Ovary (tissue), 7 donors: ENCODE measurements at regions not wholly inside any gene's neighbourhood (a gene's known extent, or its start where the extent isn't known, plus 50 kb on each side); places are given as distances from the start of the nearest gene placed in this dataset.

Source experiments
- DNase-seq, 5 donors: peaks; one replicate each; pipeline ENCODE4 v3.0.0-alpha.2; 2019 to 2020
- H3K27ac ChIP-seq, 2 donors: fragments of 200-600 bp; one replicate each; pipeline versions ENCODE4 v1.5.1 to v1.8.0; 2019 to 2022
- H3K27me3 ChIP-seq: fragments of 200-600 bp; one replicate; pipeline ENCODE4 v1.8.0; 2022
- H3K36me3 ChIP-seq: fragments of 200-600 bp; sonication (generic); one replicate; pipeline ENCODE4 v1.5.1; 2019
- H3K4me1 ChIP-seq: one replicate; pipeline ENCODE4 v1.8.1; 2013; ENCODE audit warnings: mild to moderate bottlenecking, moderate library complexity; ENCODE audit not compliant: insufficient read depth
- H3K4me3 ChIP-seq: fragments of 200-600 bp; sonication (generic); one replicate; pipeline ENCODE4 v1.5.1; 2017
- H3K9me3 ChIP-seq, 2 donors: fragments of 200-600 bp in 1 of 2; sonication (generic) in 1 of 2; one replicate each; pipeline versions ENCODE4 v1.5.1 to v1.8.1; 2013 to 2019; ENCODE audit warnings: mild to moderate bottlenecking in 1 of 2, moderate library complexity in 1 of 2
- EP300 ChIP-seq: sonication (generic); formaldehyde crosslinking; IDR thresholded peaks from one replicate; pipeline ENCODE4 v1.6.1; 2017; ENCODE audit warnings: antibody characterized with exemption
- POLR2A ChIP-seq: fragments of 450-650 bp; IDR thresholded peaks from one replicate; pipeline ENCODE4 v1.6.1; 2017; ENCODE audit warnings: antibody characterized with exemption, mild to moderate bottlenecking, moderate library complexity
- WGBS, 3 donors: extraction: QIAGEN DNeasy Blood & Tissue Kit in 1 of 3; methylation state at CpG; one replicate each; pipeline versions ENCODE4 v1.1.5 to v1.1.7; 2013 to 2017; 5-methylcytosine and 5-hydroxymethylcytosine counted together
- intact Hi-C, 4 donors: fragments of 100-400 bp; cut with DNase I; formaldehyde crosslinking; loops; one replicate each; pipeline versions ENCODE4 v1.11.0 to v1.15.1; 2022 to 2023
- TF ChIP-seq, protein P1 (sequence below), 3 donors: fragments of 450-650 bp in 2 of 3; fragments of 200-600 bp in 1 of 3; IDR thresholded peaks; one replicate each; pipeline versions ENCODE4 v1.5.1 to v1.8.0; 2016 to 2022; ENCODE audit warnings: antibody characterized with exemption in 3 of 3, mild to moderate bottlenecking in 1 of 3
- donor health status: DM: no; HTN: no; CAD: no; lungs with moderate emphysema.
- donor health status: DM: no; HTN: no; CAD: no.
- donor health status: Bipolar disorder and iron deficiency.
- donor health status: DM: no; HTN: no; CAD: no.
- donor health status: DM: yes; HTN: yes; CAD: no.

DNA sequence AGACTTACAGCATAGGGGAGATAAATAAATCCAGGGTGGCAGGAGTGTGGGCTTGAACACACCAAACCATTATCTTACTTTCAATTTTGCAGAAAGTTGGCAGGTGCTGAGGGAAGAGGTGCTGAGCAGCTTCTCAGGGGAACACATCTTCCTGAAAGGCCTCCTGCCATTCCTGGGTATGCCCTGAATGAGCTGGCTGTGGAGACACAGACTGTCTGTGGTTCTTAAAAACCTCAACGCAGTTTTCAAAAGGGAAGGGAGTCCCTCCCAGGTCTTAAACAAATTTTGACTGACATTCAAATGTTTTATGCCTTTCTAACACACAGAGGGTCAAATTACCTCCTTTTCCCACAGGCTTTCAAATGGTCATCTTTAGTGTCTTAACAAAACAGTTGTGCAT is 166.9 kb downstream of the TNFSF18 start:
- Histone ChIP-seq H3K36me3 (no peaks in the 10 kb centered on the region), H3K4me3 (no peak overlapping the region), H3K9me3 (no peaks in the 10 kb centered on the region), H3K27ac (no peak overlapping the region), H3K27me3 (no peaks in the 10 kb centered on the region), H3K4me1 (no peaks in the 10 kb centered on the region)
- intact Hi-C loops, result no loop called here
- DNase-seq, result no peak
- 30 to 50% (median 50%) methylated on average over 1 of the region's 1 CpG for whole genome bisulfite sequencing, 3 donors
- TF ChIP-seq POLR2A (no peak), EP300 (no peak)
- TF ChIP-seq, protein P1, sequence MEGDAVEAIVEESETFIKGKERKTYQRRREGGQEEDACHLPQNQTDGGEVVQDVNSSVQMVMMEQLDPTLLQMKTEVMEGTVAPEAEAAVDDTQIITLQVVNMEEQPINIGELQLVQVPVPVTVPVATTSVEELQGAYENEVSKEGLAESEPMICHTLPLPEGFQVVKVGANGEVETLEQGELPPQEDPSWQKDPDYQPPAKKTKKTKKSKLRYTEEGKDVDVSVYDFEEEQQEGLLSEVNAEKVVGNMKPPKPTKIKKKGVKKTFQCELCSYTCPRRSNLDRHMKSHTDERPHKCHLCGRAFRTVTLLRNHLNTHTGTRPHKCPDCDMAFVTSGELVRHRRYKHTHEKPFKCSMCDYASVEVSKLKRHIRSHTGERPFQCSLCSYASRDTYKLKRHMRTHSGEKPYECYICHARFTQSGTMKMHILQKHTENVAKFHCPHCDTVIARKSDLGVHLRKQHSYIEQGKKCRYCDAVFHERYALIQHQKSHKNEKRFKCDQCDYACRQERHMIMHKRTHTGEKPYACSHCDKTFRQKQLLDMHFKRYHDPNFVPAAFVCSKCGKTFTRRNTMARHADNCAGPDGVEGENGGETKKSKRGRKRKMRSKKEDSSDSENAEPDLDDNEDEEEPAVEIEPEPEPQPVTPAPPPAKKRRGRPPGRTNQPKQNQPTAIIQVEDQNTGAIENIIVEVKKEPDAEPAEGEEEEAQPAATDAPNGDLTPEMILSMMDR (IDR thresholded peaks at IDR 0.05), result no peak

DNA sequence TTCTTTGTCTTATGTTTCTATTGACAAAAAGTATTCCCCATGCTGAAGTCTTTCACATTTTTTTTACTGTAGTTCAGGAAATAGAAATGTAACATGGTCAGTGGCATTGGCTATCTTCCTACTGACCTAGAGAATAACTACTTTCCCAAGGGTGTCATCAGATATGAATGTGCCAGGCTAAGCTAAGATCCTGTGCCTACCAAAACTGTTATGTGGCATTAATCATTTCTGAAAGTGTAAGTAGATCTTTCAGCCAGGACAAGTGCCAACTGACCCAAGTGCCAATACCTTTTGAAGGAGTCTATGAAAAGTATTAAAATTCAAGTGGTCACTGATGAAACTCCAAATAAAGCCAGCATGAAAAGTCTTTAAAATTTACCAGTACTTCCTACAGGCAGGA is 165.3 kb downstream of the TNFSF18 start:
- no peak overlapping the region for H3K4me3 ChIP-seq

DNA sequence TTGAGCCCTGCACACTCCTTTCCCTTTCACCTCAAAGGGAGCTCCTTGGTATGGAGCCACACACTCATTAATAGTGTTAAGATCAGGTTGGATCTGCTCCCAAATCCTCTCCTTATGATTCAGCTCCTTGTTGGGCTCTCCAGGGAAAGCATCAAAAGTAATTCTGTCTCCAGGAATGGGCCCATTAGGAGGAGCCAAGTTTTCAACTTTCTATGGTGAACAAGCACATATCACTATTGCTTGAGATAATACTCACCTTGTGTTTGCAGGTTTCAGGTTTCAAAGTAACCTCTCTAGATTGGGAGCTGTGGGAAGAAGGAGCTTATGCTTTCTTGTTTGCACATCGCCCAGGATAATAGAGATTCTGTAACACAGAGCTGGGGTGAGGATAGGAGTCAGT is 164.8 kb downstream of the TNFSF18 start:
- H3K9me3 ChIP-seq, result no peaks in the 10 kb centered on the region
- no peaks in the 10 kb centered on the region for H3K27me3 ChIP-seq
- H3K4me3 ChIP-seq, result no peak overlapping the region
- TF ChIP-seq, protein P1 (IDR thresholded peaks at IDR 0.05), result no peak
- TF ChIP-seq POLR2A, result no peak
- TF ChIP-seq EP300, result no peak
- no peak for DNase-seq
- no peaks in the 10 kb centered on the region for H3K4me1 ChIP-seq
- H3K36me3 ChIP-seq, result no peaks in the 10 kb centered on the region
- intact Hi-C loops, result no loop called here
- WGBS, 3 donors, result 63 to 91% (median 64%) methylated on average over 1 of the region's 1 CpG
- H3K27ac ChIP-seq, result no peak overlapping the region

More for the DNA sequence above, 165.3 kb downstream of the TNFSF18 start:
- Histone ChIP-seq H3K36me3 (no peaks in the 10 kb centered on the region), H3K9me3 (no peaks in the 10 kb centered on the region), H3K27me3 (no peaks in the 10 kb centered on the region), H3K4me1 (no peaks in the 10 kb centered on the region), H3K27ac (no peak overlapping the region)
- TF ChIP-seq EP300 (no peak), POLR2A (no peak)
- TF ChIP-seq, protein P1 (IDR thresholded peaks at IDR 0.05), result no peak
- intact Hi-C loops, result no loop called here
- no peak for DNase-seq

DNA sequence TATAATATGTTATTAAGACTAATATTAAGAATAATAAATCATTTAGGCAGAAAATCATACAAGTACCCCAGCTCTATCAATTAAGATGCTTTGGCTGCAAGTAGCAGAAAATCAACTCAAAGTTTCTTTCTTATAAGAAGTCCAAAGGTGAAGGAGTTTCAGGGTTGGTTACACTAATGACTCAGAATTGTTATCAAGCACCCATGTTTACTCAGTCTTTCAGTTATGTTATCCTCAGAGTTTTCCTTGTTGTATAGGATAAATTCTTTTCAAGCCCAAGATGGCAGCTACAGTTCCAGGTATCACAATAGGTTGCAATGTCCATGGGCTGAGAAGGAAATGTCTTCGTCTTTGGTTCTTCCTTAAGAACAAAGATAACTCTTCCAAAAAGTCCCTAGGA is 163.6 kb downstream of the TNFSF18 start:
- 91 to 94% (median 92%) methylated on average over 1 of the region's 1 CpG for WGBS, 3 donors
- no peak overlapping the region for H3K27ac ChIP-seq
- no peaks in the 10 kb centered on the region for H3K4me1 ChIP-seq
- DNase-seq, result no peak
- no peak overlapping the region for H3K4me3 ChIP-seq
- H3K9me3 ChIP-seq, result no peaks in the 10 kb centered on the region
- no peaks in the 10 kb centered on the region for H3K27me3 ChIP-seq
- no peaks in the 10 kb centered on the region for H3K36me3 ChIP-seq
- TF ChIP-seq POLR2A (no peak), EP300 (no peak)
- TF ChIP-seq, protein P1 (IDR thresholded peaks at IDR 0.05), result no peak
- intact Hi-C loops, result no loop called here
